HG02981 (cell line): ENCODE measurements at regions not wholly inside any gene's neighbourhood (a gene's known extent, or its start where the extent isn't known, plus 50 kb on each side); places are given as distances from the start of the nearest gene placed in this dataset.
"Not testable (repeated sequence)": the region's sequence is repeated elsewhere in the genome, so short reads cannot be mapped to it uniquely, and the experiment has no call there.

ENCODE experiments used
- ATAC-seq: cut with Tn5 transposase; IDR thresholded peaks from one replicate; pipeline ENCODE4 v1.9.1; 2021; ENCODE audit warnings: mild to moderate bottlenecking, moderate library complexity; ENCODE audit not compliant: unreplicated experiment

- ATAC-seq: no peak
These were observed 126.0 kb upstream of the LDB2 start for GRCh38 chr4:17024425-17024824.

GRCh38 chr4:17020901-17021300 is 122.5 kb upstream of the LDB2 start:
- ATAC-seq: no peak

- no peak for ATAC-seq
These were observed 122.0 kb upstream of the LDB2 start for GRCh38 chr4:17020451-17020850.

DNA sequence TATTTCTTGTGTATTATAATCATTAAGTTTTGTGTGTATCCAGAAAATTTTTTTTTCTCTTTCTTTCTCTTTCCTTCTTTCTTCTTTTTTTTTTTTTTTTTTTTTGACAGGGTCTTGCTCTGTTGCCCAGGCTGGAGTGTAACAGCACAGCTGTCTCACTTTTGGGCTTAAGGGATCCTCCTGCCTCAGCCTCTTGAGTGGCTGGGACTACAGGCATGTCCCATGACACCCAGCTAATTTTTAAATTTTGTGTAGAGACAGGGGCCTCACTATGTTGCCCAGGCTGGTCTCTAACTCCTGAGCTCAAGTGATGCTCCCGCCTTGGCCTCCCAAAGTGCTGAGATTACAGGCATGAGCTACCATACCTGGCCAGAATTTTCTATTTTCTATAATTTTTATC is 120.2 kb upstream of the LDB2 start:
- ATAC-seq: not testable (repeated sequence)

DNA sequence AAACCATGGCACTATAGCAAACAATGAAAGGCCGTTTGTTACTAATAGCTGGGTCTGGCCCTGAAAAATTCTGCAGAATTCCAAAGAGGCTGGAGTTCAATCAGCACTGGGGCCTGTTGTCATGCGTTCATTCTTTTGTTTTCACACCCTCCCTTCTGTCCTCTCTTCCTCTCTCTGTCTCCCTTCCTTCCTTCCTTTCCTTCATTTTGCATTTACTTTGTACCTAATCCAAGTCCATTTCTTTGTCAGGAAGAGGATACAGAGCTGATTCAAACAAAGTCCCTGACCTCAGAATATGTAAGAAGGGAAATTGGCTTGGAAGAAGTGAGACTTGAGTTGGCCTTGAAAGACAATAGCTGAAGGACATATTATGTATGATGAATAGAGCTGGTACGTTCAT is 119.6 kb upstream of the LDB2 start:
- ATAC-seq: no peak

GRCh38 chr4:17013382-17014006 is 115.0 kb upstream of the LDB2 start:
- no peak for ATAC-seq

- ATAC-seq: no peak
These were observed 114.0 kb upstream of the LDB2 start for GRCh38 chr4:17012451-17012850.

DNA sequence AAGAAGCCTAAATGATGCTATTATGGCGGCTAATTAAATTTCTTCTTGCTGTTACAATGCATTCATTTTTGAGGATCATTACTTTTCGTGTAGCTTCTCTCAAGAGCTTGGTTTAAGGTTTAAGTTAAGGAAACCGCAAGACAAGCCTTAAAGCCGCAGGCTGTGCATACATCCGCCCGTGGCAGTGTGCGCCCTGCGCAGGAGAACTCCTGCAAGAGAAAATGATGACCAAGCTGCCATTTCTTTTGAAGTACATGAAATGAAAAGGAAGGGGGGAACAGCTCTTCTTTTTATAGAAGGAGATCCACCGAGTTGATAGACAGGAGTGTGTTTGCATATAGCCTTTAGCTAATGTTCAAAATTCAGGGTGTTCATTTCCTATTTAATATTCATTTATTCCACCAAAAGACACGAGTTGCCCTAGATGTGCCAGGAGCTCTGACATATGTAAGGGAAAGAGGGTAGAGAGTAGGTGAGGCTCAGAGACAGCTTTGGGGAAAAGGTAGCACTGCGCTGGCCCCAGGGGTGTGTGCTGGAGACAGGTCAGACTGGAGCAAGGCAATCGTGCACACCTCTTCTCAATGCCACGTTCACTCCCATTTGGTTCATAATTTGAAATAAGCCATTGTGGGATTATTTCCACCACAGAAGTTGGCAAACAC is 112.1 kb upstream of the LDB2 start:
- no peak for ATAC-seq

DNA sequence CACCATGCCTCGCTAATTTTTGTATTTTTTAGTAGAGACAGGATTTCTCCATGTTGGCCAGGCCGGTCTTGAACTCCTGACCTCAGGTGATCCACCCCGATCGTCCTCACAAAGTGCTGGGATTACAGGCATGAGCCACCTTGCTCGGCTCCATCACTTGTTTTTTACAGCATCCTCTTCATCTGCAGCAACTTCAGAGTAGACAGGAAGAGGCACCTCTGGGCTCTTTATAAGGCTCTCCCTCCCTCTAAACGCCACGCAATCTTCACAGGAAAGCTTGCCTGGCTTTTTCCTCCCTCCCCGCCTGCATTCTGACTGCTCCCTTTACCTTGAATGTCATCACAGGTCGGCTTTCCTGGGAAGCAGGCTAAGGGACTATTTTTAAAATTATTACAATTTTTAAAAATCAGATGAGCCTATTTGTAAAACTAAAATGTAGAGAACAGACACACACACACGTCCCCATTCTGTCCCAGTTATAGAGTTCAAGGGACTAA is 111.5 kb upstream of the LDB2 start:
- ATAC-seq: no peak

- no peak for ATAC-seq
These were observed 110.4 kb upstream of the LDB2 start for GRCh38 chr4:17008834-17009345.

- not testable (repeated sequence) for ATAC-seq
These were observed 105.4 kb upstream of the LDB2 start for GRCh38 chr4:17003606-17004392.

DNA sequence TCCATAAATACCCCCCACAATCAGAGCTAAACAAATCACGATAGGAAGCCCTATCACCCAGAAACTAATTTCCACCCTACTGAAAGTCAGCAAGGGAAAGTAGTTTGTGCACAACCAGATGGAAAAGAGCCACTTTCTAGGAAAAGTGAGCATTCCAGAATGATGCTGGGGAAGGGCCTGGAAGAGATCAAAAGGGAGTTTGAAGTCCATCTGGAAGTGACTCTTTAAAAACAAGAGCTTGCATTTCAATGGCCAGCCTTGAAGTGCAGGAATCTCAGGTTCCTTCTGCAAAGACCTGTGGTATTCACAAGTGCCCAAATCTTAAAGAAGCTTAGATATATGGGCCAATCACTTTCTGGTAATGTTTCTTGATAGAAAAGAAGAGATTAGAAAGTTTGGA is 97.0 kb upstream of the LDB2 start:
- no peak for ATAC-seq

DNA sequence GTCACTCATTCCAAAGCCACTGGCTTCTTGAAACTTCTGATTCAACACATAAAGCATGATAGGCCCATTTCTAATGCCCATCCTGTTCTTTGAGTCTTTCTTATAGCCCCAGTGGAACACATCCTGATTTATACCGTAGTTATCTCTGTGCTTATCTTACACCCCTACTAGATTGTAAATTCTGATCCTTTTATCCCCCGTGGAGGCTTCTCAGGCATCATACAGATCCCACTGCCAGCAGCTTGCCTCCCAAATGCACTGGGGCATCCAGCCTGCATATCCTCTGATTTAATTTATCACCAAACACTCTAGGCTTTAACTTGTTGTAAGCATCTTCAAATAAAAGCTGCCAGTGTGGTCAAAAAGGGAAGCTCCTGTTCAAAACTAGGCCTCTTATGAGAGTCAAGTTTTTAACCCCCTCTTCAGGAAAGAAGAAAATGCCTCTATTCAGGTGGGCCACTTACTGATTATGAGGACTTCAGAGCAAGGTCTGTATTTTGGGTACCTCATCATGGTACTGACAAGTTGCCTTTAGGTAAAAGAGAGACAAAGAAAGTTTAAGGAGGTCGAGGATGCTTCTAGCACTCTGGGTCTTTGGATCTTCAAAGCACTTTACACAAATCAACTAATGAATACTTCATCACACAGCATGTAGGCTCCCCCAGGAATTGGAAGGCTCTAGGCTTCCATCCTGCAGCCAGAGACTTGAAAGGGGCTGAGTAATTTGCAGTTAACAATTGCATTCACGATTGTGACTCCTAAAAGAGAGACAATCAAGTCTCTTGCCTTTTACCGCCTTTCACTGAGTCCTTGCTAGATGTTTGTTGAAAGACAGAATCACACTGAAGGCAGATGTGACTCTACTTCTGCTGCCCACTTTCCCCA is 95.8 kb upstream of the LDB2 start:
- no peak for ATAC-seq

DNA sequence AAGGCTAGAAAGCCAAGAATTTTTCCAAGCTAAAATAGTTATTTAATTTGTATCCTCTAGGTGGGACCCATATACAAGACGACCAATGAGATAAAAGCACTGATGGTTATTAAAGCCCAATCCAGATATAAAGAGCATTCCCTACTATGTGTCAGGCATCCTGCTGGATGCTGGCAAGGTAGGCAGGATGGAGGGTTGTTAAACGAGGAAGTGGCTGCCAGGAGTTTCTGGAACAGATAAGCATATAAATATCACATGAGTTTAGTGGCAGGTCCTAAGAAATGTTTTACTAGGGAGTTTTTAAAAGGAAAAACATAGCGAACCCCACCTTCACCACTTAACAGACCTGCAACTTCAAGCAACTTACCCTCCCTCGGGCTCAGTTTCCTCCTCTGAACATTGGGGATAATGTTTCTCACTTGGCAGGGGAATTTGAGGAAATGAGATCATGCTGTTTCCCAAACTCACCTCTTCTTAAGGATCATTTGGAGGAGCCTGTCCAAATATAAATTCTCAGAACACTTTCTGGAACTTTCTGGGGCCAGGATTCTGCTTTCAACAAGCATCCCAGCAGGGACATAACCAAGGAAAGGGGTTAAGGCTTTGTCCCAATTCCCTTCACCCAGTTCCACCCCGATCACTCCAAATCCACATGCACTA is 94.3 kb upstream of the LDB2 start:
- no peak for ATAC-seq

DNA sequence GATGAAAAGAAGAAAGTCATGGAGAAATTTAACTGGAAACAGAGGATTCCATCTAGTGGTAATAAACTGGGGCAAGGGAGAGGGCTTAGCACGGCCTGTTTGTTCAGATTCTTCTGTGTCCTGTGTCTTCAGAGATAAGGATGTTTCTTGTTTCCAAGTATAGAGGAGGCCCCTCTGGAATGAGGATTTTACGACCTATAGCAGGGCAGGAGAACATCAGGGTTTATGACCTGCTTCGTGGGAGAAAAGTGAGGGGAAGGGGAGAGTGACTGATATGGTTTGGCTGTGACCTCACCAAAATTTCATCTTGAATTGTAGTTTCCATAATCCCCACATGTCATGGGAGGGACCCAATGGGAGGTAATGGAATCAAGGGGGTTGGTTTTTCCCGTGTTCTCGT is 93.0 kb upstream of the LDB2 start:
- no peak for ATAC-seq

- no peak for ATAC-seq
These were observed 90.9 kb upstream of the LDB2 start for GRCh38 chr4:16989371-16989770.

- no peak for ATAC-seq
These were observed 90.4 kb upstream of the LDB2 start for GRCh38 chr4:16988814-16989213.

DNA sequence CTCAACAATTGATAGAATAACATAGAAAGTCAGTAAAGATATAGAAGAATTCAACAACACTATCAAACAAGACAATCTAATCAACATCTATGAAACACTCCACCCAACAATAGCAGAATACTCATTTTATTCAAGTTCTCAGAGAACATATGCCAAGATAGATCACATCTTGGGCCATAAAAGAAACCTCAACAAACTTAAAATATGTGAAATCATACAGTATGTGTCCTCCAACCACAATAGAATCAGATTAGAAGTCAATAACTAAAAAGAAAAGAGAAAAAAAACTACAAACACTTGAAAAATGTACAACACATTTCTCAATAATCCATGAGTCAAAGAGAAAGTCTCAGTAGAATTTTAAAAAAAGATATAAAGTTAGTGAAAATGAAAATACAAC is 78.6 kb upstream of the LDB2 start:
- no peak for ATAC-seq

DNA sequence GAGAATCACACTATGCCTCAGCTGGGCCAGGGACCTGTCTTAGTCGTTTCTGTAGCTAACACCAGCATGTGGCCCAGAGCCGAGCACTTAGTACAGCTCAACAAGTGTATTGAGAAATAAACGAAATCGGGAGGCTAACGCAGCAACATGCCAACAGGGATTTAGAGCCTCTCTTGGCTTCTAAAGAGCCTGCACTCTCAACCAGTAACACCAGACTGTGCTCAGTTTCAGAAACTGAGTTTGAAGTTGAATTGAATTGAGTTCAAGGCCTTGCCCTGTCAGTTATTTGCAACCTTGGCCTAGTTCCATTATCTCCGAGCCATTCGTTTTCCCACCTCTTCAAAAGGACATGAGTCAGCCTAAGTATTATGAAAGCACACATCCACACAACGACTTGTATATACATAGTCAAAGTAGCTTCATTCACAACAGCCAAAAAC is 71.3 kb upstream of the LDB2 start:
- ATAC-seq: no peak

- ATAC-seq: no peak
These were observed 69.3 kb upstream of the LDB2 start for GRCh38 chr4:16967722-16968121.
